Nephron (organoid): ENCODE measurements at regions not wholly inside any gene's neighbourhood (a gene's known extent, or its start where the extent isn't known, plus 50 kb on each side); places are given as distances from the start of the nearest gene placed in this dataset.
A peak's percentile ranks its signal among the peaks of the same experiment; 100 is the strongest.
"Not testable (repeated sequence)": the region's sequence is repeated elsewhere in the genome, so short reads cannot be mapped to it uniquely, and the experiment has no call there.

Experiments
- H3K27ac Mint-ChIP-seq, 3 experiments: 2 replicates each; pipeline ENCODE4 v1.8.0; 2020; ENCODE audit warnings: mixed read lengths in 3 of 3, mild to moderate bottlenecking in 2 of 3, moderate library complexity in 1 of 3
- H3K27me3 Mint-ChIP-seq: 2 replicates; pipeline ENCODE4 v1.8.0; 2021; ENCODE audit warnings: low read depth, mild to moderate bottlenecking, moderate library complexity, mixed read lengths
- H3K36me3 Mint-ChIP-seq: 2 replicates; pipeline ENCODE4 v1.8.0; 2020; ENCODE audit warnings: low read depth, mixed read lengths
- H3K4me1 Mint-ChIP-seq: 2 replicates; pipeline ENCODE4 v1.8.0; 2020; ENCODE audit warnings: mixed read lengths
- H3K4me3 Mint-ChIP-seq, 3 experiments: 2 replicates each; pipeline ENCODE4 v1.8.0; 2020; ENCODE audit warnings: mild to moderate bottlenecking in 3 of 3, mixed read lengths in 3 of 3, moderate library complexity in 2 of 3
- H3K9me3 Mint-ChIP-seq: 2 replicates; pipeline ENCODE4 v1.8.0; 2020; ENCODE audit warnings: mixed read lengths
- TF ChIP-seq, protein P1 (sequence below), 3 experiments: fragments of 200-600 bp; sonication (generic); IDR thresholded peaks; one replicate each; pipeline ENCODE4 v1.5.0; 2021; ENCODE audit warnings: antibody characterized with exemption in 3 of 3; ENCODE audit not compliant: unreplicated experiment in 3 of 3

GRCh38 chr6:75031102-75031501, 174.8 kb downstream of the COL12A1 start:
- not testable (repeated sequence) for H3K27me3 Mint-ChIP-seq, H3K36me3 Mint-ChIP-seq, H3K4me1 Mint-ChIP-seq

GRCh38 chr6:75029333-75029732, 176.5 kb downstream of the COL12A1 start:
- Mint-ChIP-seq H3K27me3 (no peaks in the 10 kb centered on the region), H3K4me3 (no peak overlapping the region)

More at GRCh38 chr6:75031102-75031501, 174.8 kb downstream of the COL12A1 start:
- H3K4me3 Mint-ChIP-seq, H3K9me3 Mint-ChIP-seq, H3K27ac Mint-ChIP-seq: not testable (repeated sequence)

DNA sequence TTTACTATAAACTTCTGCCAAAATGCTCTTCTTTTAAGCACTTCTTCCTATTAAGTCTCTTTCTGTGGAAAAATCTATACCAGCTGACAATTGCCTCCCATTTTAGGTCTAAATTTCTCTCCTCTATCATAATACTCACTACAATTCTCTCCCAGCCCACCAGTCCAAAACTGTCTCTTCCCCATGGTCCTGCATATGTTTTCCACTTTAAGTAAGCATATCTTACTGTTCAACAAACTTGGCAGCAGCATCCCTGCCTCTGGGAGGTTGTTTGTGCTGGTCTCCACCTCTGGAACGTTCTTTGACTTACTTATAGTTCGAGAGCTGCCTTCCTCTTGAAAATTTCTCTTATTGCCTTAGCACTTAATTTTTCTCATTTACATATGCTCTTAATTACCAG, 180.5 kb downstream of the COL12A1 start:
- H3K4me1 Mint-ChIP-seq = peaks cover 10% of the 10 kb centered on the region

More at GRCh38 chr6:75029333-75029732, 176.5 kb downstream of the COL12A1 start:
- TF ChIP-seq, protein P1, sequence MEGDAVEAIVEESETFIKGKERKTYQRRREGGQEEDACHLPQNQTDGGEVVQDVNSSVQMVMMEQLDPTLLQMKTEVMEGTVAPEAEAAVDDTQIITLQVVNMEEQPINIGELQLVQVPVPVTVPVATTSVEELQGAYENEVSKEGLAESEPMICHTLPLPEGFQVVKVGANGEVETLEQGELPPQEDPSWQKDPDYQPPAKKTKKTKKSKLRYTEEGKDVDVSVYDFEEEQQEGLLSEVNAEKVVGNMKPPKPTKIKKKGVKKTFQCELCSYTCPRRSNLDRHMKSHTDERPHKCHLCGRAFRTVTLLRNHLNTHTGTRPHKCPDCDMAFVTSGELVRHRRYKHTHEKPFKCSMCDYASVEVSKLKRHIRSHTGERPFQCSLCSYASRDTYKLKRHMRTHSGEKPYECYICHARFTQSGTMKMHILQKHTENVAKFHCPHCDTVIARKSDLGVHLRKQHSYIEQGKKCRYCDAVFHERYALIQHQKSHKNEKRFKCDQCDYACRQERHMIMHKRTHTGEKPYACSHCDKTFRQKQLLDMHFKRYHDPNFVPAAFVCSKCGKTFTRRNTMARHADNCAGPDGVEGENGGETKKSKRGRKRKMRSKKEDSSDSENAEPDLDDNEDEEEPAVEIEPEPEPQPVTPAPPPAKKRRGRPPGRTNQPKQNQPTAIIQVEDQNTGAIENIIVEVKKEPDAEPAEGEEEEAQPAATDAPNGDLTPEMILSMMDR (IDR thresholded peaks at IDR 0.05; ENCODE audit: unreplicated experiment in 3 of 3) = no peak
- H3K4me1 Mint-ChIP-seq = peaks cover 14% of the 10 kb centered on the region
- H3K36me3 Mint-ChIP-seq = no peaks in the 10 kb centered on the region
- H3K27ac Mint-ChIP-seq = no peak overlapping the region
- no peaks in the 10 kb centered on the region for H3K9me3 Mint-ChIP-seq

DNA sequence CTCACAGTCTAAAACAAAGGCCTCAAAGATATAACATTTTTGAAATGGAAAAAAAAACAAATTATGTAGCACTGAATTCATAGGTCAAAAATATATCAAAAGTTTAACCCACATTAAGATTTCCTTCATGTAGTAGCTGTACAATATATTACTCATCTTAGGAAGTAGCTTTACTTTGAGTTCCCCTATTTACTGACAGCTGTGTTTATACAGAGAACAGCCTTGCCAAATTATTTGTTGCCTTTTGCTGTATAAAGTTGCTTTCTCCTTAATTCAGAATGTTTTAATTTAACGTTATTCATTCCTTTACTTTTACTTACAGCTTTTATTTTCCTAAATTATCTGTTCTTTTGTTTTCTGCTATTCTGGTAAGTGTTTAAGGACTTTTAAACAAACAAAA, 181.0 kb downstream of the COL12A1 start:
- Mint-ChIP-seq H3K36me3 (no peaks in the 10 kb centered on the region), H3K27me3 (no peaks in the 10 kb centered on the region), H3K9me3 (peaks cover 2% of the 10 kb centered on the region), H3K4me3 (no peak overlapping the region), H3K4me1 (peaks cover 10% of the 10 kb centered on the region), H3K27ac (peak overlapping the region; percentile 31 to 76 (median 56))
- TF ChIP-seq, protein P1 (IDR thresholded peaks at IDR 0.05; ENCODE audit: unreplicated experiment in 3 of 3) = no peak

More for the DNA sequence above, 180.5 kb downstream of the COL12A1 start:
- Mint-ChIP-seq H3K27me3 (no peaks in the 10 kb centered on the region), H3K27ac (peak overlapping the region; percentile 31 to 74 (median 56)), H3K36me3 (no peaks in the 10 kb centered on the region), H3K4me3 (no peak overlapping the region), H3K9me3 (no peaks in the 10 kb centered on the region)
- TF ChIP-seq, protein P1 (IDR thresholded peaks at IDR 0.05; ENCODE audit: unreplicated experiment in 3 of 3) = no peak

GRCh38 chr6:75023634-75024033, 182.2 kb downstream of the COL12A1 start:
- H3K9me3 Mint-ChIP-seq = peaks cover 11% of the 10 kb centered on the region
- no peaks in the 10 kb centered on the region for H3K27me3 Mint-ChIP-seq
- no peaks in the 10 kb centered on the region for H3K36me3 Mint-ChIP-seq
- TF ChIP-seq, protein P1 (IDR thresholded peaks at IDR 0.05; ENCODE audit: unreplicated experiment in 3 of 3) = no peak
- peaks cover 10% of the 10 kb centered on the region for H3K4me1 Mint-ChIP-seq
- H3K27ac Mint-ChIP-seq = peak overlapping the region in 1 of 3 experiments; percentile 37
- no peak overlapping the region for H3K4me3 Mint-ChIP-seq

DNA sequence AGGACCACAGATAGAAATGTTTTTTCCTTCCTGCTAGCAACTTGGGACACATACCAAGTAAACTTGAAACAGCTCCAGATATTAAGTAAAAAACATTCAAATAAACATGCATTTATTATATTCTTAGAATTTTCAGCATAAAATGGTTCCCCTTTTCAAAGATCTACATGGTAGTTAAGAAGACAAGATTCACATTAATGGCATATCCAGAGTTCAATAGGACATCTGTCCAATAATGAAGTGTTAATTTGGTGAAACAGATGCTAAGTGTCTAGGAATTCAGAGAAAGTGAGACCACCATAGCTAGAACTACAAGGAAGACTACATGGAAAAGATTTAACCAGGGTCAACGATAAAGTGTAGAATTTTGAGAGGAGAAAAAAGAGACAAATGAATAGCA, 184.9 kb downstream of the COL12A1 start:
- Mint-ChIP-seq H3K27ac (no peak overlapping the region), H3K9me3 (peaks cover 20% of the 10 kb centered on the region), H3K36me3 (no peaks in the 10 kb centered on the region), H3K4me3 (no peak overlapping the region), H3K4me1 (peaks cover 10% of the 10 kb centered on the region), H3K27me3 (no peaks in the 10 kb centered on the region)
- TF ChIP-seq, protein P1 (IDR thresholded peaks at IDR 0.05; ENCODE audit: unreplicated experiment in 3 of 3) = no peak
